GM12878 (cell line): ENCODE measurements at regions not wholly inside any gene's neighbourhood (a gene's known extent, or its start where the extent isn't known, plus 50 kb on each side); places are given as distances from the start of the nearest gene placed in this dataset.

Experiments used
- ATAC-seq: fragments of 200-7000 bp; cut with Tn5 transposase; 3 replicates; pipeline ENCODE4 v1.9.1; 2020; ENCODE audit warnings: mild to moderate bottlenecking, moderate library complexity
- BruUV-seq: library from RNA; stranded (reverse); fragments of 400-500 nt; replicated peaks from 2 replicates; lab custom pipeline; 2021; lab: Mats Ljungman, UMichigan
- CTCF ChIA-PET: fragments of 300-600 bp; sonication (Branson Sonifier 250); formaldehyde crosslinking; extraction: SDS; loops from one replicate; lab custom pipeline; 2021; ENCODE audit warnings: inconsistent platforms; lab: Yijun Ruan, JAX
- POLR2A ChIA-PET: fragments of 350-600 bp; formaldehyde crosslinking; extraction: SDS; loops from one replicate; lab custom pipeline; 2021; ENCODE audit warnings: inconsistent platforms; lab: Charles Lee
- RAD21 ChIA-PET: fragments of 300-600 bp; sonication (Branson Sonifier 250); formaldehyde crosslinking; loops from one replicate; lab custom pipeline; 2023; ENCODE audit warnings: antibody characterized with exemption; ENCODE audit not compliant: unreplicated experiment; lab: Charles Lee
- SMC1A ChIA-PET: fragments of 300-600 bp; sonication (Branson Sonifier 250); formaldehyde crosslinking; loops from one replicate; lab custom pipeline; 2023; ENCODE audit not compliant: unreplicated experiment, uncharacterized antibody; lab: Charles Lee
- DNase-seq: peaks from one replicate; pipeline ENCODE4 v3.0.0-alpha.2; 2011; ENCODE audit warnings: low read depth, low spot score
- FAIRE-seq: peaks from 3 replicates; lab custom pipeline; 2011; peaks lifted over from hg19 to GRCh38; lab: Jason Lieb, UNC
- H2AFZ ChIP-seq: 2 replicates; pipeline ENCODE4 v1.6.0; 2011; ENCODE audit warnings: low read depth, low read length, control low read depth; ENCODE audit not compliant: control insufficient read depth
- H3K27ac ChIP-seq: 2 replicates; pipeline ENCODE4 v1.5.1; 2011; ENCODE audit warnings: control low read depth; ENCODE audit not compliant: control insufficient read depth, insufficient read depth
- H3K27me3 ChIP-seq, 2 experiments: replicated peaks in 1 of 2; 2 replicates each; pipeline versions ENCODE4 v1.6.0 to v1.6.1; 2011; ENCODE audit warnings: low read length in 1 of 2; ENCODE audit not compliant: control insufficient read depth in 2 of 2, insufficient read depth in 2 of 2
- H3K36me3 ChIP-seq, 2 experiments: 2 replicates each; pipeline ENCODE4 v1.5.1; 2011; ENCODE audit warnings: low read length in 1 of 2; ENCODE audit not compliant: control insufficient read depth in 2 of 2, insufficient read depth in 2 of 2
- H3K4me1 ChIP-seq: 2 replicates; pipeline ENCODE4 v1.6.1; 2011; ENCODE audit warnings: mild to moderate bottlenecking, low read length, moderate library complexity, mixed read lengths; ENCODE audit not compliant: control insufficient read depth, insufficient read depth
- H3K4me2 ChIP-seq: 2 replicates; pipeline ENCODE4 v1.6.0; 2011; ENCODE audit warnings: control low read depth; ENCODE audit not compliant: control insufficient read depth, insufficient read depth
- H3K4me3 ChIP-seq: fragments of 200-600 bp; sonication (generic); 2 replicates; pipeline ENCODE4 v1.5.1; 2016
- H3K79me2 ChIP-seq: 2 replicates; pipeline ENCODE4 v1.6.0; 2011; ENCODE audit warnings: low read length; ENCODE audit not compliant: control insufficient read depth, insufficient read depth
- H3K9ac ChIP-seq: 2 replicates; pipeline ENCODE4 v1.8.0; 2011; ENCODE audit warnings: low read length, control low read depth, mixed read lengths; ENCODE audit not compliant: control insufficient read depth, insufficient read depth
- H3K9me3 ChIP-seq: replicated peaks from 3 replicates; pipeline ENCODE4 v1.5.1; 2011; ENCODE audit warnings: mild to moderate bottlenecking, low read length; ENCODE audit not compliant: control insufficient read depth, insufficient read depth
- H4K20me1 ChIP-seq: 2 replicates; pipeline ENCODE4 v1.6.0; 2011; ENCODE audit not compliant: control insufficient read depth, insufficient read depth
- BCL11A ChIP-seq: IDR thresholded peaks from 2 replicates; pipeline ENCODE4 v1.6.1; 2011; ENCODE audit warnings: low read depth, low read length
- CBX5 ChIP-seq: sonication (generic); IDR thresholded peaks from 2 replicates; pipeline ENCODE4 v1.6.1; 2016; ENCODE audit warnings: low read depth, moderate library complexity, mild to moderate bottlenecking, inconsistent platforms
- CHD4 ChIP-seq: fragments of 200-600 bp; sonication (generic); IDR thresholded peaks from 2 replicates; pipeline ENCODE4 v1.6.1; 2016; ENCODE audit warnings: mild to moderate bottlenecking
- E2F8 ChIP-seq: fragments of 450-650 bp; IDR thresholded peaks from 2 replicates; pipeline ENCODE4 v1.6.1; 2018; ENCODE audit warnings: mild to moderate bottlenecking, low read depth, moderate library complexity; ENCODE audit not compliant: partially characterized antibody
- HDGF ChIP-seq: fragments of 450-650 bp; IDR thresholded peaks from 2 replicates; pipeline ENCODE4 v1.6.1; 2016; ENCODE audit warnings: antibody characterized with exemption
- IRF3 ChIP-seq: fragments of 450-650 bp; IDR thresholded peaks from 2 replicates; pipeline ENCODE4 v1.6.1; 2014; ENCODE audit warnings: mild to moderate bottlenecking
- IRF4 ChIP-seq: IDR thresholded peaks from 2 replicates; pipeline ENCODE4 v1.6.1; 2011; ENCODE audit warnings: low read depth, low read length
- KLF5 ChIP-seq: fragments of 450-650 bp; IDR thresholded peaks from 2 replicates; pipeline ENCODE4 v1.6.1; 2014; ENCODE audit warnings: mild to moderate bottlenecking; ENCODE audit not compliant: partially characterized antibody
- NBN ChIP-seq: fragments of 450-650 bp; IDR thresholded peaks from 2 replicates; pipeline ENCODE4 v1.6.1; 2016
- RFX5 ChIP-seq: IDR thresholded peaks from 2 replicates; pipeline ENCODE4 v1.6.1; 2011; ENCODE audit warnings: low read depth, low read length, improper control_type of control experiment
- SMC3 ChIP-seq: IDR thresholded peaks from 2 replicates; pipeline ENCODE4 v1.6.1; 2011; ENCODE audit warnings: low read length, improper control_type of control experiment, borderline replicate concordance
- USF1 ChIP-seq: IDR thresholded peaks from 2 replicates; pipeline ENCODE4 v1.6.1; 2011; ENCODE audit warnings: borderline replicate concordance, low read depth, mild to moderate bottlenecking, moderate library complexity, mixed read lengths, low read length; ENCODE audit not compliant: insufficient read depth; ENCODE audit errors: extremely low read length
- YBX1 ChIP-seq: fragments of 450-650 bp; IDR thresholded peaks from 2 replicates; pipeline ENCODE4 v1.6.1; 2016; ENCODE audit warnings: antibody characterized with exemption
- ZBTB33 ChIP-seq: fragments of 450-650 bp; IDR thresholded peaks from 2 replicates; pipeline ENCODE4 v1.6.1; 2017; ENCODE audit warnings: mild to moderate bottlenecking
- WGBS: methylation state at CpG from one replicate; pipeline ENCODE4 v1.1.6; 2016; ENCODE audit warnings: low lambda C conversion rate; ENCODE audit not compliant: insufficient replicate concordance, insufficient coverage; ENCODE audit errors: missing lambda C conversion rate; 5-methylcytosine and 5-hydroxymethylcytosine counted together
- in situ Hi-C: fragments of 300-500 bp; cut with MboI; formaldehyde crosslinking; loops from 9 replicates; pipeline ENCODE4 v1.14.3; 2018; ENCODE audit warnings: mixed read lengths
- intact Hi-C: fragments of 100-400 bp; cut with micrococcal nuclease; formaldehyde crosslinking; loops from one replicate; pipeline ENCODE4 v1.14.2; 2022; ENCODE audit not compliant: unreplicated experiment

GRCh38 chr5:103489307-103489706, 73.3 kb downstream of the NUDT12 start:
- ATAC-seq (no peak), DNase-seq (no peak), FAIRE-seq (no peak)
- 0% methylated on average over 2 of the region's 2 CpGs for WGBS
- Histone ChIP-seq H3K4me2 (no peak overlapping the region), H3K79me2 (no peaks in the 10 kb centered on the region), H3K4me3 (no peak overlapping the region), H3K9me3 (no peaks in the 10 kb centered on the region), H3K9ac (no peak overlapping the region), H3K4me1 (peaks cover 3% of the 10 kb centered on the region; the same call in 1 of the 2 replicates), H3K27ac (no peak overlapping the region), H4K20me1 (no peaks in the 10 kb centered on the region), H3K36me3 (no peaks in the 10 kb centered on the region), H2AFZ (no peak overlapping the region), H3K27me3 (peaks cover 0 to 3% of the 10 kb centered on the region in 2 experiments; a peak in 1 of 4 replicates)
- ChIA-PET CTCF (interaction anchor here (0.9 to 2.4 kb wide), 3 partner anchors 14 to 264 kb away, joined by 3 to 7 read pairs (median 4); no protein-coding TSS in a partner anchor), SMC1A (no interaction called here), RAD21 (no interaction called here), POLR2A (no interaction called here)
- intact Hi-C loops = no loop called here
- in situ Hi-C loops = no loop called here
- TF ChIP-seq BCL11A (no peak), YBX1 (no peak), CHD4 (no peak), IRF4 (no peak), SMC3 (no peak), USF1 (no peak), CBX5 (no peak), KLF5 (no peak), ZBTB33 (no peak), RFX5 (no peak), NBN (no peak), E2F8 (no peak), HDGF (no peak), IRF3 (no peak)
- no TSS peak for BruUV-seq
